ENCODE measurements at regions not wholly inside any gene's neighbourhood (a gene's known extent, or its start where the extent isn't known, plus 50 kb on each side); places are given as distances from the start of the nearest gene placed in this dataset.

DNA sequence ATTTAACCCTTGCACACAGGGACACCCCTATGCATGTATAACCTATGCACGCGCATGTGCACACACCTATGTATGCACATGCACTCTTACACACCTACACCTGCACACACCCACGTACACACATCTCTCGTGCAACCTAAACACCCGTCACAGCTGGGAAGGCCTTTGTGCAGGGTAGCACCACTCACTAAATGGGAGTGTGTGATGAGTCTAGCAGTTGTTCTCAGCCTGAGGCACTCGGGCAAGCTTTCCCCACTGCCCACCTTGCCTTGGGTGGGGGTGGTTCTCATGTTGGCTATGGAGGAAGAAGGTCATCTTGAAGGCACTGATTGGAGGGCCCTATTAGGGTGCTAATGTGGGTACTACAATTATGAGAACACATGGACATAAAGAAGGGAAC, 85.8 kb downstream of the DLL1 start:
- TF ChIP-seq, protein P1, sequence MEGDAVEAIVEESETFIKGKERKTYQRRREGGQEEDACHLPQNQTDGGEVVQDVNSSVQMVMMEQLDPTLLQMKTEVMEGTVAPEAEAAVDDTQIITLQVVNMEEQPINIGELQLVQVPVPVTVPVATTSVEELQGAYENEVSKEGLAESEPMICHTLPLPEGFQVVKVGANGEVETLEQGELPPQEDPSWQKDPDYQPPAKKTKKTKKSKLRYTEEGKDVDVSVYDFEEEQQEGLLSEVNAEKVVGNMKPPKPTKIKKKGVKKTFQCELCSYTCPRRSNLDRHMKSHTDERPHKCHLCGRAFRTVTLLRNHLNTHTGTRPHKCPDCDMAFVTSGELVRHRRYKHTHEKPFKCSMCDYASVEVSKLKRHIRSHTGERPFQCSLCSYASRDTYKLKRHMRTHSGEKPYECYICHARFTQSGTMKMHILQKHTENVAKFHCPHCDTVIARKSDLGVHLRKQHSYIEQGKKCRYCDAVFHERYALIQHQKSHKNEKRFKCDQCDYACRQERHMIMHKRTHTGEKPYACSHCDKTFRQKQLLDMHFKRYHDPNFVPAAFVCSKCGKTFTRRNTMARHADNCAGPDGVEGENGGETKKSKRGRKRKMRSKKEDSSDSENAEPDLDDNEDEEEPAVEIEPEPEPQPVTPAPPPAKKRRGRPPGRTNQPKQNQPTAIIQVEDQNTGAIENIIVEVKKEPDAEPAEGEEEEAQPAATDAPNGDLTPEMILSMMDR (IDR thresholded peaks at IDR 0.05; ENCODE audit: insufficient read depth, low read length, poor library complexity, severe bottlenecking) = no peak
- no peak for TF ChIP-seq EZH2phosphoT487 (conservative IDR thresholded peaks at IDR 0.05; ENCODE audit: low read length)

All from SU-DHL-6 (cell line).